ENCODE measurements at regions not wholly inside any gene's neighbourhood (a gene's known extent, or its start where the extent isn't known, plus 50 kb on each side); places are given as distances from the start of the nearest gene placed in this dataset.
"Not testable (repeated sequence)": the region's sequence is repeated elsewhere in the genome, so short reads cannot be mapped to it uniquely, and the experiment has no call there.

DNA sequence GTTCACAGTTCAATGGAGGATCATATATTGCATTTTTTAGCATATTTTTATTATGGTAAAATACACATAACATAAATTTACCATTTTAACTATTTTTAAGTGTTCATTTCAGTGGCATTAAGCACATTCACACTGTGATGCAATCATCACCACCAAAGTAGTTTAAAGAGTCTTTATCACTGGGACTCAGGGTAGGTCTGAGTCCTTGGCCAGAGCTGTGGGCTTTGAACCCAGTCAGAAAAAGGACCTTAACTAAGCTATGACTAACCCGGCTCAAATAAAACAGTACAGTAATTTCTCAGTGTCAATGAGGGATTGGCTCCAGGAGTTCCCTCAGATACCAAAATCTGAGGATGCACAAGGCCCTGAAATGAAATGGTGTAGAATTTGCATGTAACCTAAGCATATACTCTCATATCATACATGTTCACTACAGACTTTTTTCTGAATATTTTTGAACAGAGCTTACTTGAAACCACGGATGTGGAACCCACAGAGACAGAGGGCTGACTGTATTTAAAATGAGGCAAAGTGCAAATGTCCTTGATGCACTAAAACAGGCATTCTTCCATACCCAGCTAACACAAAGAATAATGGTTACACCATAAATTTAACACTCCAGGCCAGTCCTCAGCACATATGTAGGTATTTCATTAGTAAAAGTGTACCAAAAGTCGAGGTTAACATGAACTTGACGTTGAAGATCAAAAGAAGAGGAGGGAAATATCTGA is 246.2 kb downstream of the LNPK start:
- DNase-seq (ENCODE audit: low read depth), result no peak

DNA sequence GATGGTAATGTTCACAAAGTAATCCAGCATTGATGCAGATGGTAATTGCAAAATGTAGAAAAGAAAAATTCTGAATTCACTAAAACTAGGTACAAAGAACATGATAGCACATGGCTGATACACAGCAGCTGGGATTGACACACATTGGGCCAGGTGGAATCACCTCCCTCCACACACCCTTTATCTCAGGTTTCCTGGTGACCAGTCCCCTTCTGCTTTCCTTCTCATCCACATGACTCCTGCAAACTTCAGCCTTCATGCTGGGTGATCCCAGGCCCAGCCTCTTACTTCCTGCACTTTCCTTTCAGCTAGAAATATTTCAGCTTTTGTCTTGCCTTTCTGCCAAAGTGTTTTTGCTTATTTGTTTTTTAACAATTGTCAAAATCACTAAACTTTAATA is 246.9 kb downstream of the LNPK start:
- DNase-seq (ENCODE audit: low read depth), result no peak

GRCh38 chr2:175750195-175750594 is 251.9 kb downstream of the LNPK start:
- no peak for DNase-seq (ENCODE audit: low read depth)

DNA sequence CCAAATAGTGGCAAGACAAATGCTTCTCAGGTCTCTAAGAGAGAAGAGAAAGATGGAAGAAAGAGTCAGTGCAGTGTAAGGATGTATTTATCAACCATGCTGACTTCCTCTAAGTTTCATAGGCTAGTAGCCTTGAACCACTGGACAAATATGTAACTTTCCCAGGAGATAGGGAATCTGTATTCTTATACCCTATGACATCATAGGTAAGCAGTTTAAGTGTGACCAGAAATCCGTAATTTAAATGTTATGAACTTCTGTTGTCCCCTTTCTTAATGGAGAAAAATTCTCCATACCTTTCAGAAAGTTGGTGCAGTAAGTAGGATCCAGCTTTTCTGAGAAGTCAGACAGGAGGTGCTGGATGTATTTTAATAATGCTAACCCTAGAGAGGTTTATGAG is 256.2 kb downstream of the LNPK start:
- DNase-seq (ENCODE audit: low read depth), result no peak

DNA sequence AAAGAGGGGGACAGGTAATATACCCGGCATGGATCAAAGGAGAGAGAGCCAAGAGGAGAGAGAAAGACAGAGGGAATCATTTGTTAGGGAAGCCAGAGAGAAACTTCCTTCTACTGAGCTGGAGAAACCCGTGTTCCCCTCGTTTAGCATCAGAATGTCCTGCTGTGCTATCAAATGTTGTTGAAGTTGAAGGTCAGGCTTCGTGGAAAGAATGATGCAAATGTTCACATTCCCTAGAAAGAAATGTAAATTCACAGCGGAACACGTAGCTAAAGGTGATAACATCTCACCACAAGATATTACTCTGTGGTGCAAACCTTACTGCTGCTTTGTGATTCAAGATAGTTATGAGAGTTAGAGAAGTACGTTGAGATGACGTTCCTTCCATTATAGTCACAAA is 258.1 kb downstream of the LNPK start:
- DNase-seq (ENCODE audit: low read depth), result no peak

DNA sequence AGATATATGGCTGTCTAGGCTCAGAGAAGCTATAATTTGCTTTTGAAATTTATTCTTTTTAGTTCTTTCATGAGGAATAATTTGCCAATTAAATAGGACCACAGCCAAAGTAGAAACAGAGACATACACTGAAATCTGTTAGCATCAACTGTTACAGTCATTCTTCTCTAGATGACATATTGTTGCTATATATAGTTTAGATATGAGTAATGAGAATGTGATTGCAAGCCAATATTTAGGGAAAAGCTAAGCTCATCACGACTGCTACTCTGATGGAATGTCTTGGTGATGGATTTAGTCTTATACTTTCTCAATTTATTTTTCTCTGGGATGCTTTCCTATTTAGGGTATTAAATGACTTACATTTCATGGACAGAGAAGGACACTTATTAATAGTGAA is 259.1 kb downstream of the LNPK start:
- DNase-seq (ENCODE audit: low read depth), result no peak

GRCh38 chr2:175742367-175742766 is 259.7 kb downstream of the LNPK start:
- DNase-seq (ENCODE audit: low read depth), result no peak

- DNase-seq (ENCODE audit: low read depth), result no peak
These were observed 260.9 kb downstream of the LNPK start for GRCh38 chr2:175741164-175741563.

DNA sequence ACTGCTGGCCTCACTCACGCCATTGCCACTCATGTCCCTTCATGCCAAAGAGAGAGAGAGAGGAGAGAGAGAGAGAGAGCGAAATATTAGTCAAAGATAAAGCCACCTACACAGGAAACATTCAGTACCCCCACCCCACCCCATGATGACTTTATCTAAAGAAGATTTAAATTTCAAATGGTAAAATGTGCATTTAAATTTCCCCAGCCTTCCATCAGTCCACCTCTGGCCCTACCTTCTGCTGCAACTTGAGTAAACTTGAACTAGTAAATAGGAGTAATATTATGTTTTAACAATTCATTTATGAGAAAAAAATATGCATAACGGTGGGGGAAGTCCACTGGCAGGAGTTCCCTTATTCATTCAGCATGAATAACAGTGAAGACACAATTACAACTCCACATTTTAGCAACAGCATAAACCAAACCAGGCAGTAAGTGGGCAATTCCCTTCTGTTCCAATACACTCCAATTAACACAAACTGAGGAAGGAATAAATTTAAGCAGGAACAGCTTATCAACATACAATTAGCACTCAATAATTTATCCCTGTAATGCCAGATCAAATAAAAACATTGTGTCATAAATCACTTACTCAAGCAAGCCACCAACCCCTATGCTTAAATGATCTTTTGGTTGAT is 264.2 kb downstream of the LNPK start:
- DNase-seq (ENCODE audit: low read depth), result no peak

DNA sequence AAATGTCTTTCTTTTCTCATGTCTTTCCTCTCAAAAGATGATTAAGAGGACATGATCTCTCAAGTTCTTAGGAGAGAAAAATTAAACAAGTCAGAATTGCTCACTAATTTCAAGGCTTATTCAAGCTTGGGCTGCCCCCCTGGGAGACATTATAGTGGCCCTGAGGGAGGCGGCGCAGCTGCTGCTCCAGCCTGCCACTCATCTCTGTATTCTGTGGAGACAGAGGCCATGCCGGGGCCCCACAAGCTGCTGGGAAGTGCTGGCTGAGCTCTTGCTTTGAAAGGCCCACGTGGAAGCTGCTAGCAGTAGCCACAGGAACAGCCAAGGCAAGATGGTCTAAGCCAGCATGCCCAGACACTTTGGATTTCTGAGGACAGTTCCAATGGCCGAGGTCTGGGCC is 267.4 kb downstream of the LNPK start:
- no peak for DNase-seq (ENCODE audit: low read depth)

DNA sequence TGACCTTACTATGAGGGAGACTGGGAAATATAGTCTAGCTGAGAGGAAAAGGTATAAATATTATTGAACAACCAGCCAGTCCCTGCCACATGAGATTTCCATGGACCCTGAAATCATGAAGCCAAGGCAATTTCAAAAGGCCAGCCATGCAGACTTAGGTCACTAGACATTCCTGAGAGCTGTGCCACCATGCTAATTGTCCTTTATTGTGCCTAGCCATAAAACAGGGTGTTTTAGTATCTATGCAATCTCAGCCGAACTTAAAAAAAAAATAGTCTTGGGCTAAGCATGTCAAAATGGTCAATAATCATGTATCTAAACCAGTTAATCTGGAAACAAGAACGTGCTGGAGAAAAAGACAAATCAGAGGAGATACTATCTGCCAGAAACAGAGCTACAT is 269.5 kb downstream of the LNPK start:
- DNase-seq (ENCODE audit: low read depth), result no peak

- no peak for DNase-seq (ENCODE audit: low read depth)
These were observed 272.0 kb downstream of the LNPK start for GRCh38 chr2:175730050-175730449.

- DNase-seq (ENCODE audit: low read depth), result no peak
These were observed 272.9 kb downstream of the LNPK start for GRCh38 chr2:175729049-175729706.

GRCh38 chr2:175728032-175728431 is 274.0 kb downstream of the LNPK start:
- DNase-seq (ENCODE audit: low read depth), result no peak

DNA sequence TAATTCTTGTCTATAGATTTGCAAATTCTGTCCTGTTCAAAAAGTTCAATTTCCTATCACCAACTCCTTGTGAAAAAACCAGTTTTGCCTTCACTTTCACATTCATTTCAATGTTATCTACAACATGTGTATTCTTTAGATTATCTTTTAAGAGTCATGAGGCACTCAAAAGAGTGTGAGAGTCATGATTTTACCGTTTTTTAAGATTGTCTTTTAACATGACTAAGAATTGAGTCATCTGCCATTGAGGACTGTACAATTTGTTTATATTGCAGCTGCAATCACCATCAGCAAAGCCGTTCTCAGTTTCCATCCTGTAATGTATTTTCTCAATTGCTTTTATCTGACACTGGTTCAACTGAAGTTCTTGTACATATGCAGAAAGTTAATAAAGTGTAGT is 275.8 kb downstream of the LNPK start:
- DNase-seq (ENCODE audit: low read depth), result no peak

GRCh38 chr2:175709248-175709647 is 292.8 kb downstream of the LNPK start:
- no peak for DNase-seq (ENCODE audit: low read depth)

GRCh38 chr2:175707322-175707721 is 294.7 kb downstream of the LNPK start:
- DNase-seq (ENCODE audit: low read depth), result no peak

GRCh38 chr2:175704568-175704967 is 297.5 kb downstream of the LNPK start:
- DNase-seq (ENCODE audit: low read depth), result not testable (repeated sequence)

DNA sequence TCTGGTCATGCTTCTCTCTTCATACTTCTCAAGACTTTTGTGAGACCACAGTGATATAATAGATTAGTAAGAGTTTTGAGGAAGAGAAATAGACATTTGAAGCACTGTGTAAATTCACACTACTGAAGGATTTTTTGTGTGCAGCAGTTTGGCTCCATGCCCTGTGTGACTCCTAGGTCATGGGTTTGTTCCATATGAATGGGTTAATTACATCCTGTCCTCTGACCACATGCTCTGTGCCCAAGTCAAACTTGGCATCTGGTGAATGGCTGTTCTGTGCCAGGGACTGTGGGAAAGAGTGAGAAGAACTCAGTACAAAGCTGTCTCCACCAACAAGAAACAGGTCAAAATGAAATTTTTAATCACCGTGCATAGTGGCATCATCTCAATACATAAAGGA is 304.0 kb downstream of the LNPK start:
- DNase-seq (ENCODE audit: low read depth), result no peak

- DNase-seq (ENCODE audit: low read depth), result peak; percentile 2
These were observed 311.8 kb downstream of the LNPK start for GRCh38 chr2:175690113-175690837.

DNA sequence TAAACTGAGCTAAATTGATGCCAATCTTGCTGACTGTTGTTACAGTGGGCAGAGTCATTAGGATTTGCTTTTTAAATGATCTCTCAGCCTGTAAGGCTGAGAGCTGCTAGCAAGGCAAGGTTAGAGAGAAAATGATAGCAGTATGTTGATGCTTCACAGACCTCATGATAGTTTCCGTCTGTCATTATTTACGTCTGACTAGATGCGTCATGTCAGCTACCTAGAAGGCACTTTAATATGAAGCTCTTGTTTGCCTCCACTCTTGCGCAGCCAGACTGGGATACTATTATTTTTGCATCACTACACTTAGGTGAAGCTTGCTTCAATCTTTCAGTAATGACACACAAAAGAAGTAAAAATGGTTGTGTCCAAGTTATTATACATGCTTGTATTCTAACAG is 313.8 kb downstream of the LNPK start:
- no peak for DNase-seq (ENCODE audit: low read depth)

- no peak for DNase-seq (ENCODE audit: low read depth)
These were observed 314.6 kb downstream of the LNPK start for GRCh38 chr2:175687465-175687864.

DNA sequence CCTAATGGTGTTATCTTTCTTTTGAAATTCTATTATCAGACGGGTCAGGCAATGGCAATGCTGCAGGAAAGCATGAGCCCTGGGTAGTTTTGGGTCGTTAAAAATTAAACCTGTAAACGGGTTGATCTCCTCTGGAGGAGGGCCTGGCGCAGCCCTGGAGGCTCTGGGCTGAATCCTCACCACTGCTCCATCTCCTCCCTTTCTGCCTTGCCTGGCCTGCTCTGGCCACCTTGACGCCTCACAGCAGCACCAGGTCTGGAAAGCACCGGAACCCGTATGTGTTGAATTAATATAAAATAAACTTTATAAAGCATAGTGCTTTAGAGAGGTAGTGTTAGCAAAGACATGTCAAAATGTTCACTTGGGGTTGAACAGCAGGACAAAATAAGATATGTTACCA is 316.1 kb downstream of the LNPK start:
- no peak for DNase-seq (ENCODE audit: low read depth)
